Lung (tissue), 11 donors: ENCODE measurements at regions not wholly inside any gene's neighbourhood (a gene's known extent, or its start where the extent isn't known, plus 50 kb on each side); places are given as distances from the start of the nearest gene placed in this dataset.
"Not testable (repeated sequence)": the region's sequence is repeated elsewhere in the genome, so short reads cannot be mapped to it uniquely, and the experiment has no call there.

Experiments
- ATAC-seq: fragments of 200-7000 bp; cut with Tn5 transposase; one replicate; pipeline ENCODE4 v1.9.1; 2020; ENCODE audit warnings: moderate number of reproducible peaks; ENCODE audit not compliant: insufficient read depth, low FRiP score
- DNase-seq, 3 donors: peaks; one replicate each; pipeline ENCODE4 v3.0.0-alpha.2; 2013 to 2017
- H3K27ac ChIP-seq, 2 donors: one replicate each; pipeline ENCODE4 v1.5.1; 2013; ENCODE audit warnings: mild to moderate bottlenecking in 2 of 2, moderate library complexity in 2 of 2, control low read depth in 1 of 2, inconsistent platforms in 1 of 2, low read depth in 1 of 2, low read length in 1 of 2
- H3K27me3 ChIP-seq, 3 donors: one replicate each; pipeline ENCODE4 v1.5.1; 2013; ENCODE audit warnings: low read length in 2 of 3; ENCODE audit not compliant: control insufficient read depth in 3 of 3, insufficient read depth in 3 of 3
- H3K36me3 ChIP-seq, 4 donors: one replicate each; pipeline ENCODE4 v1.5.1; 2013; ENCODE audit warnings: low read length in 4 of 4, mild to moderate bottlenecking in 1 of 4, moderate library complexity in 1 of 4; ENCODE audit not compliant: control insufficient read depth in 4 of 4, insufficient read depth in 4 of 4
- H3K4me1 ChIP-seq, 5 donors: one replicate each; pipeline ENCODE4 v1.5.1; 2013; ENCODE audit warnings: low read length in 5 of 5, mild to moderate bottlenecking in 2 of 5, moderate library complexity in 1 of 5; ENCODE audit not compliant: control insufficient read depth in 5 of 5, insufficient read depth in 5 of 5
- H3K4me3 ChIP-seq: one replicate; pipeline ENCODE4 v1.5.1; 2013; ENCODE audit warnings: mild to moderate bottlenecking, control low read depth, moderate library complexity
- H3K9ac ChIP-seq, 2 donors: one replicate each; pipeline ENCODE4 v1.5.1; 2013; ENCODE audit warnings: low read length in 2 of 2, control low read depth in 1 of 2; ENCODE audit not compliant: insufficient read depth in 1 of 2
- H3K9me3 ChIP-seq, 4 donors: one replicate each; pipeline ENCODE4 v1.5.1; 2013; ENCODE audit warnings: low read length in 3 of 4, mild to moderate bottlenecking in 1 of 4, moderate library complexity in 1 of 4; ENCODE audit not compliant: control insufficient read depth in 4 of 4, insufficient read depth in 3 of 4
- CTCF ChIP-seq: IDR thresholded peaks from 2 replicates; pipeline ENCODE4 v1.5.1; 2012; ENCODE audit warnings: mild to moderate bottlenecking; ENCODE audit errors: control extremely low read depth, extremely low read depth
- WGBS, 2 donors: extraction: QIAGEN DNeasy Blood & Tissue Kit; methylation state at CpG; one replicate each; pipeline ENCODE4 v1.1.7; 2013; 5-methylcytosine and 5-hydroxymethylcytosine counted together
- donor health status: control.
- donor health status: control.
- donor health status: Bipolar disorder and iron deficiency.
- donor health status: healthy.
- donor health status: DM: yes; HTN: yes; CAD: no.

- no peaks in the 10 kb centered on the region for H3K36me3 ChIP-seq
- 72 to 88% methylated on average over 2 of the region's 2 CpGs for WGBS, 2 donors
- no peaks in the 10 kb centered on the region for H3K27me3 ChIP-seq
Measured at GRCh38 chr3:81989758-81990157, 228.3 kb upstream of the GBE1 start.

GRCh38 chr3:81989274-81989673, 227.8 kb upstream of the GBE1 start:
- no peak for DNase-seq
- H3K36me3 ChIP-seq, result no peaks in the 10 kb centered on the region
- ATAC-seq, result no peak
- TF ChIP-seq CTCF, result no peak
- H3K4me1 ChIP-seq, result no peaks in the 10 kb centered on the region
- 85 to 90% methylated on average over 3 of the region's 3 CpGs for WGBS, 2 donors
- H3K9me3 ChIP-seq, result peaks cover 0 to 2% (median 0%) of the 10 kb centered on the region in 4 donors
- H3K27me3 ChIP-seq, result no peaks in the 10 kb centered on the region
- no peak overlapping the region for H3K4me3 ChIP-seq
- no peak overlapping the region for H3K9ac ChIP-seq
- no peak overlapping the region for H3K27ac ChIP-seq

More at GRCh38 chr3:81989758-81990157, 228.3 kb upstream of the GBE1 start:
- no peak overlapping the region for H3K27ac ChIP-seq
- H3K9me3 ChIP-seq, result peaks cover 0 to 2% (median 0%) of the 10 kb centered on the region in 4 donors
- H3K4me1 ChIP-seq, result no peaks in the 10 kb centered on the region
- TF ChIP-seq CTCF, result no peak
- no peak overlapping the region for H3K9ac ChIP-seq
- H3K4me3 ChIP-seq, result no peak overlapping the region
- ATAC-seq, result no peak
- DNase-seq, result no peak

- WGBS, 2 donors, result 94 to 98% methylated on average over 11 of the region's 11 CpGs
- H3K9ac ChIP-seq, H3K4me1 ChIP-seq, H3K4me3 ChIP-seq, DNase-seq, H3K36me3 ChIP-seq, H3K27me3 ChIP-seq, ATAC-seq, H3K9me3 ChIP-seq, H3K27ac ChIP-seq: not testable (repeated sequence)
Measured at GRCh38 chr3:81987412-81987811, 226.0 kb upstream of the GBE1 start.

GRCh38 chr3:81985996-81986723, 224.7 kb upstream of the GBE1 start:
- no peak overlapping the region for H3K9ac ChIP-seq
- peaks cover 0 to under 1% (median 0%) of the 10 kb centered on the region in 4 donors for H3K9me3 ChIP-seq
- H3K27me3 ChIP-seq, result no peaks in the 10 kb centered on the region
- no peak overlapping the region for H3K4me3 ChIP-seq
- ATAC-seq, result no peak
- no peaks in the 10 kb centered on the region for H3K4me1 ChIP-seq
- DNase-seq, result no peak
- H3K27ac ChIP-seq, result no peak overlapping the region
- H3K36me3 ChIP-seq, result no peaks in the 10 kb centered on the region
- 81 to 87% methylated on average over 12 of the region's 12 CpGs for WGBS, 2 donors
- no peak for TF ChIP-seq CTCF
